GM06990 (cell line): ENCODE measurements at regions not wholly inside any gene's neighbourhood (a gene's known extent, or its start where the extent isn't known, plus 50 kb on each side); places are given as distances from the start of the nearest gene placed in this dataset.

Experiments used
- DNase-seq: peaks from one replicate; pipeline ENCODE4 v3.0.0-alpha.2; 2011; ENCODE audit not compliant: insufficient read length; ENCODE audit errors: extremely low read depth
- H3K27me3 ChIP-seq: replicated peaks from 2 replicates; pipeline ENCODE4 v1.6.0; 2011; ENCODE audit warnings: low read length; ENCODE audit not compliant: control insufficient read depth, insufficient read depth
- H3K36me3 ChIP-seq: 2 replicates; pipeline ENCODE4 v1.5.1; 2011; ENCODE audit warnings: low read length; ENCODE audit not compliant: control insufficient read depth, insufficient read depth
- H3K4me3 ChIP-seq: replicated peaks from 2 replicates; pipeline ENCODE4 v1.5.1; 2011; ENCODE audit warnings: low read depth, mild to moderate bottlenecking, control low read depth, low read length
- CTCF ChIP-seq: IDR thresholded peaks from 2 replicates; pipeline ENCODE4 v1.5.1; 2011; ENCODE audit warnings: low read length, control low read depth, mild to moderate bottlenecking, inconsistent platforms; ENCODE audit not compliant: insufficient read depth, poor library complexity, severe bottlenecking

GRCh38 chr2:222795450-222796357, 65.1 kb upstream of the ACSL3 start:
- Histone ChIP-seq H3K27me3 (no peaks in the 10 kb centered on the region), H3K4me3 (no peak overlapping the region), H3K36me3 (no peaks in the 10 kb centered on the region)
- TF ChIP-seq CTCF = no peak
- no peak for DNase-seq

- no peaks in the 10 kb centered on the region for H3K27me3 ChIP-seq
- no peaks in the 10 kb centered on the region for H3K36me3 ChIP-seq
- H3K4me3 ChIP-seq = no peak overlapping the region
- no peak for TF ChIP-seq CTCF
- no peak for DNase-seq
Measured at GRCh38 chr2:222796413-222797103, 64.3 kb upstream of the ACSL3 start.

GRCh38 chr2:222797261-222797660, 63.6 kb upstream of the ACSL3 start:
- Histone ChIP-seq H3K4me3 (no peak overlapping the region), H3K27me3 (no peaks in the 10 kb centered on the region), H3K36me3 (no peaks in the 10 kb centered on the region)
- DNase-seq = no peak
- TF ChIP-seq CTCF = peak; percentile 51

GRCh38 chr2:222797871-222798270, 63.0 kb upstream of the ACSL3 start:
- DNase-seq = no peak
- no peaks in the 10 kb centered on the region for H3K27me3 ChIP-seq
- H3K36me3 ChIP-seq = no peaks in the 10 kb centered on the region
- H3K4me3 ChIP-seq = no peak overlapping the region
- TF ChIP-seq CTCF = no peak

- H3K27me3 ChIP-seq = no peaks in the 10 kb centered on the region
- DNase-seq = no peak
- H3K36me3 ChIP-seq = no peaks in the 10 kb centered on the region
- TF ChIP-seq CTCF = no peak
- H3K4me3 ChIP-seq = no peak overlapping the region
Measured at GRCh38 chr2:222798528-222798927, 62.3 kb upstream of the ACSL3 start.
